ENCODE measurements at regions not wholly inside any gene's neighbourhood (a gene's known extent, or its start where the extent isn't known, plus 50 kb on each side); places are given as distances from the start of the nearest gene placed in this dataset.
"Not testable (repeated sequence)": the region's sequence is repeated elsewhere in the genome, so short reads cannot be mapped to it uniquely, and the experiment has no call there.

- DNase-seq (ENCODE audit: low read depth in 2 of 2), result no peak
Measured at GRCh38 chr7:127530148-127530547, 55.2 kb downstream of the GCC1 start.

DNA sequence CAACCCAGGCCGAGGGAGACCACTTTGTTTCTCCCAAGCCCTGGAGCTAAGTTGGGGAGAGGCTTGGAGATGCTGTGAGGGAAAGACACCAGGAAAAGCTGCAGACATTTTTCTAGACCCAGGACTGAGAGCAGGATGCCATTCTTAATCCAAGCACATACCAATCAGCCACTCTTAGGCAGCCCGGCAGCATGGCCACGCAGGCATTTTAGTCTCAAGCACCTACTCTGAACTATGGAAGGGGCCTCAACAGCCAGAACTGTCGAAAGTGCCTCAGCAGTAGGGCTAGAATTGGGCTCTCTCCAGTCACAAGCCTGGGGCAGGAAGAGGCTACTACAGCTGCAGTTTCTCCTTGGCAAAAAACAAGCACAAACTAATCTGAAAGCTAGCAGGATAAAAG lies 57.8 kb downstream of the GCC1 start:
- no peak for DNase-seq (ENCODE audit: low read depth in 2 of 2)

DNA sequence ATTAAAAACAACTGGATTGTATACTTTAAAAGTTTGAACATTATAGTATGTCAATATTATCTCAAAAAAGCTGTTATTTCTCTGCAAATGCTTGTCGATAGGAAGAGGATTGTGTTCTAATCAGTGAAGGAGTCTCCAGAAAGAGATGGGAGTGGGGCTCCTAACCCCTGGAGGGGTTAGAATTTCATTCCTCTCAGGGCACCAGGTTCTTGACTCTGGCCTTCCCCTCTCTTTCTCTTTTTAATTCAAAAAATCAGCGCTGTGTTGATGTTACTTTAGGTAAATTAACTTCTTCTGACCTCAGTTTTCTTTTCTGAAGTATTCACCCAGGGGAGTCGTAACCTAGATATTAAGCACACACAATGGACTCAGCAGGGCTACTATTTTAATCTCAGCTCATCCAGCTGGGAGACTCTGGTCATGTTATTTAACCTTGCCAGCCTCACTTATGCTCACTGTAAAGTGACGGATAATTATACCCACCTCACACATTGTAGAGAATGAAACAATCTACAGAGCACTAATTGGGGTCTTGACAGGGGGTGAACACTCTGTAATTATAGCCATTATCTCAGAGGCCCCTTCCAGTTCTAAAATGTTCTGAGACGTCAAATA lies 59.4 kb downstream of the GCC1 start:
- DNase-seq (ENCODE audit: low read depth in 2 of 2), result no peak

GRCh38 chr7:127516320-127516719 lies 69.1 kb downstream of the GCC1 start:
- no peak for DNase-seq (ENCODE audit: low read depth in 2 of 2)

- DNase-seq (ENCODE audit: low read depth in 2 of 2), result no peak
Measured at GRCh38 chr7:127514499-127514898, 70.9 kb downstream of the GCC1 start.

GRCh38 chr7:127513311-127513710 lies 72.1 kb downstream of the GCC1 start:
- no peak for DNase-seq (ENCODE audit: low read depth in 2 of 2)

GRCh38 chr7:127512663-127513062 lies 72.7 kb downstream of the GCC1 start:
- no peak for DNase-seq (ENCODE audit: low read depth in 2 of 2)

- no peak for DNase-seq (ENCODE audit: low read depth in 2 of 2)
Measured at GRCh38 chr7:127504715-127505114, 80.7 kb downstream of the GCC1 start.

DNA sequence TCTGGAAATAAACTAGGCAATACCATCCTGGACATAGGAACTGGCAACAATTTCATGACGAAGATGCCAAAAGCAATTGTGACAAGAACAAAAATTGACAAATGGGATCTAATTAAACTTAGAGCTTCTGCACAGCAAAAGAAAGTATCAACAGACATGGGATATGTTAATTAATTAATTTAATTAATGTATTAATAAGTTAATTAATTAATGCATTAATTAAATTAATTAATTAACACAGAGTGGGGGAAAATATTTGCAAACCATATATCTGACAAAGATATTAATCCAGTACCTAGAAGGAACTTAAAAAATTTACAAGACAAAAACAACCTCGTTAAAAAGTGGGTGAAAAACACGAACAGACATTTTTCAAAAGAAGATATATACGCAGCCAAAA lies 83.6 kb downstream of the GCC1 start:
- no peak for DNase-seq (ENCODE audit: low read depth in 2 of 2)

GRCh38 chr7:127487381-127487780 lies 94.9 kb upstream of the ZNF800 start:
- no peak for DNase-seq (ENCODE audit: low read depth in 2 of 2)

GRCh38 chr7:127486654-127487053 lies 94.1 kb upstream of the ZNF800 start:
- no peak for DNase-seq (ENCODE audit: low read depth in 2 of 2)

DNA sequence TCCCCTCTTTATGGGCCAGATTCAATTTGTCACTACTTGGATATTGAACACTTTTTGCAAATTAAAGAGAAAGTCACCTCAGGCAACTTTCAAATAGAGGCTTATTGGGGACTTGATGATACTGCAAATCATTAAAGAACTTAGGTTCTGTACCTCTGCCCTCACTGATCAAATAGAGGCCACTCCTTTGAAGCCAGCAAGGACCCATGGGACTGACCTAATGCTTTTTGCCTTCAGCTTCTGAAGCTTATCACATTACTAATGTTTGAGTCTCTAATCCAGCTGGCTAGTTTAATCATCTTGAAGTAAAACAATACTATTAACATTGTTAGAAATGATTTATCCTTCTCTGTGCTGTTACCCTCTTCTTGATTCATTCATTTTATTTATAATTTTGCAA lies 93.0 kb upstream of the ZNF800 start:
- DNase-seq (ENCODE audit: low read depth in 2 of 2), result no peak

- DNase-seq (ENCODE audit: low read depth in 2 of 2), result no peak
Measured at GRCh38 chr7:127484954-127485353, 92.4 kb upstream of the ZNF800 start.

GRCh38 chr7:127478461-127478860 lies 86.0 kb upstream of the ZNF800 start:
- no peak for DNase-seq (ENCODE audit: low read depth in 2 of 2)

DNA sequence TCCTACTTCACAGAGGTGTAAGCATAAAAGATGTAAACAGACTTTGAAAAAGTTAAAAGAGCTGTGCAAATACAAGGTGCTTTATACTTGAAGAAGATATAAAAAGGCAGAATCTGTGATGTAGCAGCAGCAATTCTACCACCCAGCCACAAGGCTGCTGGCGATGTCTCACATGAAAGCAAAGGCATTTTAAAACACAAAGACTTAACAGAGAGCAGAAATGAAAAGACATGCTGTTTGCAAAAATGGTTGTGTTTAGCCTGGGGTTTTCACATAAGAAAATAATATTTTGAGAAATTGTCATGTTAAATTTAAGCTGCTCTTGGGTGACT lies 85.5 kb upstream of the ZNF800 start:
- DNase-seq (ENCODE audit: low read depth in 2 of 2), result no peak

- DNase-seq (ENCODE audit: low read depth in 2 of 2), result no peak
Measured at GRCh38 chr7:127477295-127478023, 85.0 kb upstream of the ZNF800 start.

- DNase-seq (ENCODE audit: low read depth in 2 of 2), result no peak
Measured at GRCh38 chr7:127476618-127477017, 84.1 kb upstream of the ZNF800 start.

DNA sequence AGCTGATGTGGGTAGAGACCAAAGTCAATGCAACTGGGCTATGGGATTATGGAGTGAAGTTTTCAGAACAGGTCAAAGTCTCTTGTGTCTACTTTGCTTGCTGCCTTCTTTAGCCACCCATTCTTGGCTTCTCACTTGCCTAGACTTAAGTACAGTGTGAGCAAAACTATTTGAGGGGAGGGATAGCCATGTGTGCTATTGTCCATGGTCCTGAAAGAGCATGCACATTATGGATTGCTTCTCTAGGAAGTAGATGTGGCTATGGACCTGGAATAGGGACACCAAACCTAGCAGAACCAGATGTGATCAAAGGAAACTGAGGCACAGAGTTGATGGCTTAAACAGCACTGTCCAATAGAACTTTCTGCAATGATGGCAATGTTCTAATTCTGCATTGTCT lies 81.9 kb upstream of the ZNF800 start:
- DNase-seq (ENCODE audit: low read depth in 2 of 2), result no peak

GRCh38 chr7:127473409-127473808 lies 80.9 kb upstream of the ZNF800 start:
- no peak for DNase-seq (ENCODE audit: low read depth in 2 of 2)

DNA sequence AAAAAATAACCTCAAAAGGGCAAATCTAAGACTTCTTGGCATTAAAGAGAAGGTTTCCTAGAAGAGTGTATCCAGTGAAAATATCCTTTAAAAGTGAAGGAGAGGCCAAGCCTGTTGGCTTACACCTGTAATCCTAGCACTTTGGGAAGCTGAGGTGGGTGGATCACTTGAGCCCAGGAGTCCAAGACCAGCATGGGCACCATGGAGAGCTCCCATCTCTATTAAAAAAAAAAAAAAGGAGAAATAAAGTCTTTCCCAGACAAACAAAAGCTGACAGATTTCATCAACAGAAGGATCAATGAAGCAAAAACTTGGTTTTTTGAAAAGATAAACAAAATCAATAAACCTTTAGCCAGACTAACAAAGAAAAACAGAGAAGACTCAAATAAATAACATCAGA lies 67.6 kb upstream of the ZNF800 start:
- DNase-seq (ENCODE audit: low read depth in 2 of 2), result no peak

- not testable (repeated sequence) for DNase-seq (ENCODE audit: low read depth in 2 of 2)
Measured at GRCh38 chr7:127451258-127451657, 58.8 kb upstream of the ZNF800 start.

- DNase-seq (ENCODE audit: low read depth in 2 of 2), result no peak
Measured at GRCh38 chr7:127448566-127448965, 56.1 kb upstream of the ZNF800 start.

DNA sequence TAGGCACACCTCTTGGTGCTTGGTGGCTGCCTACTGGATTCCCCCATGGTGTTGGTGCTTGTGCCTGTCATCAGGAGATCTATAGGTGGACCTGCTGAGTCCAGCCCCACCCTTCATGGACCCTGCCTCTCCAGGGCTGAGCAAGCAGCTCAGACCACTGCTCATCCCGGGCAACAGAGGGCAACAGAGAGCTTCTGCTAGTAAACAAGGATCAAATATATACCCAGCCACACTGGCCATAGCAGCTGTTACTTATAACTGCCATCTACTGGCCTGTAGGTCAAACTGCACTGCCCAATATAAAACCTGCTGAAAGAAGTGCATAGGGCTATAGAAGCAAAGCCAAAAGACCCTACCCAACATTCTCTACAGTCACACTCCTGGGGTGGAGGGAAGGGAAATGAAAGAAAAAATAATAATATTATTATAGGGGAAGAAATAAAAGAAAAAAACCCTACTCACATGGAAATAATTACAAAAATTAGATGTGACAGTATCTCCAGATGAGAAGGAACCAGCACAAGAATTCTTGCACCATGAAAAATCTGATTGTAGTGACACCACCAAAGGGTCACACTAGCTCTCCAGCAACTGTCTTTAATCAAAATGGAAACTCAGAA lies 54.9 kb upstream of the ZNF800 start:
- peak; percentile 11 to 18 for DNase-seq (ENCODE audit: low read depth in 2 of 2)
